ENCODE measurements at regions not wholly inside any gene's neighbourhood (a gene's known extent, or its start where the extent isn't known, plus 50 kb on each side); places are given as distances from the start of the nearest gene placed in this dataset.
A peak's percentile ranks its signal among the peaks of the same experiment; 100 is the strongest.

DNA sequence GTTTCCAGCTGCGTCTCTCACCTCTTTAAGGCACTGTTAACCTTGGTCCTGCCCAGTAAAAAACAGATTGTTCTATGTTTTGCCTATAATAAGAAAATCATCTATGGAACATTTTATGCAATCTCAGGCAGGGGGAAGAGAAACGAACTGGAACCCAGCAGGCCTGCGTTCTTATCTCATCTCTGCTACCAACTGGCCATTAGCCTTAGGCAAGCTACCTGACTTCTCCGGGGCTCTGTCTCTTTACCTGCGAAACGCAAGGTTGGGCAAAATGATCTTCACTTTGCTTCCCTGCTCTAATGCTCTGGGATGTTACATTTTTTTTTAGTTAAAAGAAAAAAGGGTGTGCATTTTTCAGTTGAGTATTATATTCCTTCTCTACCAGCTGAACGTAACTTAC is 70.5 kb upstream of the WIPF1 start:
- no peak for DNase-seq (ENCODE audit: low spot score)

DNA sequence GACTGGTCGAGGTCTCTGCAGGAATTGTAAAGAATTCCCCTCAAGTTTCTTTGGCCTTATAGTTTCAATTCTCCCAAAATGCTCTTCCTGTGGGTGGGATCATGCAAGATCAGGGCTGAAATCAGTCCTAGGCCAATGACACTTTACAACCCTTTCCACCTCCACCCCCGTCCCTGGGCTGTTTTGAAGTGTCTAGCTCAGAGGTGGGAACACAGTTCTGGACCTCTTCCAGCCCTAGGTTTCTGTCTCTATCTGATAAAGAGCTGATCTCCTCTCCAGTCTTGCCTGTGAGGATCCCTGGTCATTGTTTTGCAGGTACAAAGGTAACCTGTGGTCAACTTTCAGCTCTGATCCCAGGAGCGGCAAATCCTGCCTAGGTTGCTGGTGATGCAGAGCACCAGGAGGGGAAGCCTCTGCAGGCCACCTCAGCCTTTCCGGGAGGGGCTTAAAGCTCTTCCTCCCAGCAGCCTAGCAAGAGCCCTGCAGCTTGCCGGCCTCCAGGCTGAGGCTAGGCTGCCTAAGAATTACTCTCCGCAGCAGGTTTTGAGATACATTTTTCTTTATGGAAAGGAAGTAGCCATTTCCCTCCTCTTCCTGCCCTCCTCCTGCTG is 69.8 kb upstream of the WIPF1 start:
- DNase-seq (ENCODE audit: low spot score) = no peak

- no peak for DNase-seq (ENCODE audit: low spot score)
Observed at GRCh38 chr2:174666845-174667244, 69.2 kb upstream of the WIPF1 start.

DNA sequence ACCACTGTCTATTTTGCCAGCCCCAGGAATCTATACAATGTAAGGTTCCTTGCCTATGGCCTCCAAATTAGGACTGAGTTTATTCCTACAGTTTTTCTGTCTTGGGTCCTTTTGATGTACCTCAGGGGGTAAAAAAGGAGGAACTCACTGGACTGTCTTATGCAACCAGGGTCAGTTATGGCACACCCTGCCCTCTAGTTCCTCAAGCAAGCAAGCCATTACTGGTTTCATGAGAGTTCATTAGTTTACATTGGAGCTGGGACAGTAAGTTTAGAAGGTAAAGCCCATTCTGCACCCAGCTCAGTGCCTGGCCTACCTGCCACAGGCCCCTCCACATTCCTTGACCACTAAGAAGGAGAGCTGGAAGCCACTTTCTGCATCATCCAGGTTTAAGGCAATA is 68.7 kb upstream of the WIPF1 start:
- DNase-seq (ENCODE audit: low spot score) = no peak

DNA sequence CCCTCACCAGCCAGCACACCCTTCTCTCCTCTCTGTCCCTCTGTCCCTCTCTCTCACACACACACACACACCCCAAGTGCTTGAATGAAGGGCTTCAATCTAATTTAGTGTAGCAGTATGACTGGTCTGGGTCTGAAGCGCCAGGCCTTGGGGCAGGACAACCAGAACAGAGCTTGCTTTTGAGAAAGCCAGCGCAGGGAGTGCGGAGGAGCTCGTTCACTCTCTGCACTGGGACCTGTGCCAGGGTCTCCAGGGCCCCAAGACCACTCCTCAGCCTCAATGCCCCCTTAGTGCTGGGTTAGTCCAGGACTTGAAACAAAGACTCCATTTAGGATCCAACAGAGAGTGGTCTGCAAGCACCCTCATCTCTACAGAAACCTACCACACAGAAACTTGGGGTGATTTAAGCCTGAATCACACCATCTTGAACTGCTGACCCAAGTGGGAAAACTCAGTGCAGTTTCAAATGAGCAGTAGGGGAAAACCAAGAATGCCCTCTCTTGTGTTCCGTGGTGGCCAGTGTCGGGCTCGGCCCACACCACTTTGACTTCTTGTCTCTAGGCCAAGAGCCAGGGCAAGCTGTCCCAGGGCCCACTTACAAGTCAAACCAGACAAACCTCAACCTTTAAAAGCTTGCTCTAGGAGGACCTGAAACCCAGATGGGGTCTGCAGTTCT is 66.6 kb upstream of the WIPF1 start:
- DNase-seq (ENCODE audit: low spot score) = no peak

GRCh38 chr2:174663550-174663949 is 65.9 kb upstream of the WIPF1 start:
- no peak for DNase-seq (ENCODE audit: low spot score)

DNA sequence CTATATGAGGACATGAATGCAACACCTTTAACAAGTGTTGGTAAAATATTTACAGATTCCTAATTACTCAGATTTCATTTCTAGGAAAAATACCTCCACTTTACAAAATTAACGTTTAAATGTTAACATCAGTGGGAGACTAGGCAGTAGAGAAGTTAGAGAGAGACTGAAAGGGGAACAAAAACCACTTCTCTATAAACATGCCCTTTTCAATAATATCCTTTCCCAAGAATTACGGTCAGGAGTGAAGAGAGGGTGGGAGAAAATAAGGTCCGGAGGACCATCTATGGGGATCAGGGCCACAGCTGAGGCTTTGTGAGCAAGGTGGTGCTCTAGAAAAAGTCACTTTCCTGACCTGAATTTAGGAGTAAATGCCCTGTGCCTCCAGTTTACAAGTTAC is 65.3 kb upstream of the WIPF1 start:
- no peak for DNase-seq (ENCODE audit: low spot score)

- no peak for DNase-seq (ENCODE audit: low spot score)
Observed at GRCh38 chr2:174662459-174662858, 64.9 kb upstream of the WIPF1 start.

DNA sequence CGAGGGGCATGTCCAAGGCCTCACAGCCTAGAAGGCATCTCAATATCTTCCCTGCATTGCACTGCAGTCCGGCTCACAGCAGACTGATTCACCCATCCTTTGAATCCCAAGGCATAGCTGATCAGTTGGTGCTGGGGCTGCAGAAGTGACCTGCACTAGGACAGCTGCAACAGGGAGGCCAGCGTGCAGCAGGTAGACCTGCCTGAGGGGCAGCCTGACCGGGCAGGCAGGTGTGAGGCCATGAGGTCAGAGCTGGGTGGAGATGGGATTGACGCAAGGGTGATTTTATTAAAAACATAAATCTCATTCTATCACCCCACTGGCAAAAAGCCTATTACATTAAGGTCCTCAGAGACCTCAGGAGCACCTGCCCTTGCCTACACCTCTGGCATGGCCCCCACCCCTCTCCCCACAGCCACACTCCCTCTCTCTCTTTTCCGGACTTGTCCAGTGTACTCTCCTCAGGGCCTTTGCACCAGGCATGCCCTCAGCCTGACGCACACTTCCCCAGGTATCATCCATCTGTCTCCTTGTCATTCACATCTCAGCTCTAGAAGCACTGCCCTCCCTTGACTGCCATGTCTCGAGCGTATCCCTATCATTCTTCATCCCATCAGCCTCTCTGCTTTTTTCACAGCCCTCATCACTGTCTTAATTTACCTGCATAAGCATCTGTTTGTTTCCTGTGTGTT is 63.5 kb upstream of the WIPF1 start:
- no peak for DNase-seq (ENCODE audit: low spot score)

DNA sequence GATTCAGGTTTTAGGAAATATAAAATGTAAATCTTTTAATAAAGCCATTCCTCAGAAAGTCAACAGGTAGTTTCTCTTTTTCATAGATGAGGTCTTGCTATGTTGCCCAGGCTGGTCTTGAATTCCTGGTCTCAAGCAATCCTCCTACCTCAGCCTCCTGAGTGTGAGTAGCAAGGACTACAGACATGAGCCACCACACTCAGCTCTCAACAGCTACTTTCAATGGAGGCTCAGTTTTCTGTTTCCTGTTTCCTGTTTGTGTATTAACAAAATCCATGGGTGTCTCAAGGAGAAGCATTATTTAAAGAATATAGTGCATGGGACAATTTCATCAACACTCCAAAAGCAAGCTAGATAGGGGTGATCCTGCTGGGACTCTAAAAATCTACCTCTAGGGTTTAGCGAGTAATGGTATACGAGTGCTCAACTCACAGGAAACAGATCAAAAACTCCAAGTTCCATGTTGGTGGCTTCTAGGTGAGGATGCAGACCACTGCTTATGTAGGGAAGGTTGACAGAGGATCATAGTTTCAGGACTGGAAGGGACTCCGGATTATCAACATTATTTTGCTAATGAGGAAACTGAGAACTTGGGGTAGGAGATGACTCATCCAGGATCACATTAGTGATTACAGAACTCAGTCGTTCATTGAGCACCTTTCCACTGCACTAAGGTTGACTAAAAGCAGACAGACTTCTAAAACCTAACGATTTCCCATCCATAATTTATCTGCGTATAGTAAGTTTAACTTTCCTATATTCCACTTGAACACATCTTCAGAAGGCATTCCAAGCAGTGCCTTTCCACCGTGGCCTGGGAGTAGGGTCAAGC is 61.7 kb upstream of the WIPF1 start:
- DNase-seq (ENCODE audit: low spot score) = no peak

DNA sequence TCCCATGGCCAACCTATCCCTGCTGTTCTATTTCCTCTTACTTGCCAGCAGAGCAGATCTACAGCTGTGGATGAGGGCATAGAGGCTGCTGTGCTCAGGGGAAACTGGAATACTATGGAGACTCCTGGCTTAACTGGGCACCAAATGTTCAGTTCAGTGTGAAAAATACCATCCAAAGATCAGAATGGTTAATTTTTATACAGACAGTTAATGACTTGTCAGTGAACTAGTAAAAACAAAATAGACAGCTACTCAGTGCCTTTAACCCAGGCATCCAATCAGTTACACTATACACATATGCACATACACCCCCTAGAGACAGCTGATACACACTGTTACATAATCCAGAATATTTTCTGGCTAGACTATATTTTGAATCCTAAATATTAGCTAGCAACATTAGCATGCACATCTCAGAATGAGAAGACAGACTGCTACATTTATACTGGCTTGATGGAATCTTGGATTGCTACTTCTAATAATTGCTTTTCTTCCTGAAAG is 59.1 kb upstream of the WIPF1 start:
- DNase-seq (ENCODE audit: low spot score) = no peak

- no peak for DNase-seq (ENCODE audit: low spot score)
Observed at GRCh38 chr2:174656035-174656434, 58.4 kb upstream of the WIPF1 start.

DNA sequence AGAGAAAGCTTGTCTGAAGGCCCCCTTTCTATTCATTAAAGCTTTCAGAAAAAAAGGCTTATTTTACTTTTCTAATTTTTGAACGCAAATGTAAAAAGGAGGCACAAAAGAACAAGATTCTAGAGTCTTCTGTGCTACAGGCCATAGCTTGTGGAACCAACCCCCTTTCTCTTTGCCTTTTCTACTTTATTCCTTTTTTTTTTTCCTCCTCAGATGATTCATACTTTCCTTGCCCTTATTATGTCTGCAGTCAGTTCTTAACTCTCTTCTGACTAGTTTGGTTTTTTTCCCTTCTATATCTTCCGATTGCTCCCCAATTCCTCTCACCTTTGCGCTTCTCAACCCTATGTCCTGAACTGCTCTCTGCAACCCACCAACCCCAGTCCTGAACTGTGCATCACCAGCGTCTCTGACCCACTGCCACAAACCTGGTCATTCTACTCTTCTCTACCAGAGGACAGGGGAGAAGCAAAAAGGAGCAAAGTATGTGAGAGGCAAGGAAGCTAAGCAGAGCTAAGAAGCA is 56.9 kb upstream of the WIPF1 start:
- peak; percentile 14 for DNase-seq (ENCODE audit: low spot score)

DNA sequence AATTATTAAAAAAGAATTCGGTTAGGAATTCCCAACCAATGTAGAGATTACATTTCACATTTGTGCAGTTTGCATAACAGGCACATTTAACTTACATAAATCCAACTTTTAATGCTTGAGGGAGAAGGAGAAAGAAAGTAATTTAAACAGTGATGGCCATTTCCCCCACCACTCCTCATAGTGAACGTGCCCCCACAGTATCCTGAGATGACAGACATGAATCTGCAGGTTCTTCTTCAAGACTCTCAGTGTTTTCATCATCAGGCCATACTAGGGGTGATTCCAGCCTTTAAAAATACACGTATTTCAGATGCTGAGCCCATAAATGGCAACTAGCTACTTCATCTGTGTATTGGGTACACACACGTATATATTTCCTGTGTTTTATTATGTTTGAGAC is 51.3 kb upstream of the WIPF1 start:
- DNase-seq (ENCODE audit: low spot score) = no peak
